GM23248 (cell line): ENCODE measurements at regions not wholly inside any gene's neighbourhood (a gene's known extent, or its start where the extent isn't known, plus 50 kb on each side); places are given as distances from the start of the nearest gene placed in this dataset.

Experiments used
- DNase-seq: peaks from one replicate; pipeline ENCODE4 v3.0.0-alpha.2; 2015
- H2AFZ ChIP-seq: fragments of 200-600 bp; sonication (generic); 2 replicates; pipeline ENCODE4 v1.6.1; 2016; ENCODE audit warnings: antibody characterized with exemption
- H3F3A ChIP-seq: fragments of 200-600 bp; sonication (generic); 2 replicates; pipeline ENCODE4 v1.6.1; 2016; ENCODE audit warnings: mild to moderate bottlenecking, antibody characterized with exemption, mixed run types; ENCODE audit not compliant: insufficient read depth
- H3K27ac ChIP-seq: fragments of 200-600 bp; sonication (generic); 2 replicates; pipeline ENCODE4 v1.5.1; 2016; ENCODE audit warnings: mild to moderate bottlenecking
- H3K27me3 ChIP-seq: fragments of 200-600 bp; sonication (generic); replicated peaks from 2 replicates; pipeline ENCODE4 v1.6.1; 2016; ENCODE audit warnings: mild to moderate bottlenecking; ENCODE audit not compliant: insufficient read depth
- H3K36me3 ChIP-seq: fragments of 200-600 bp; sonication (generic); 2 replicates; pipeline ENCODE4 v1.6.1; 2016; ENCODE audit warnings: low read depth, mild to moderate bottlenecking
- H3K4me1 ChIP-seq: fragments of 200-600 bp; sonication (generic); 2 replicates; pipeline ENCODE4 v1.6.1; 2016; ENCODE audit warnings: mild to moderate bottlenecking; ENCODE audit not compliant: insufficient read depth
- H3K4me2 ChIP-seq: fragments of 200-600 bp; sonication (generic); one replicate; pipeline ENCODE4 v1.6.1; 2016; ENCODE audit warnings: mild to moderate bottlenecking; ENCODE audit not compliant: unreplicated experiment
- H3K4me3 ChIP-seq: fragments of 200-600 bp; sonication (generic); 2 replicates; pipeline ENCODE4 v1.5.1; 2016; ENCODE audit warnings: mild to moderate bottlenecking
- H3K79me2 ChIP-seq: fragments of 200-600 bp; sonication (generic); 2 replicates; pipeline ENCODE4 v1.6.1; 2016; ENCODE audit warnings: mild to moderate bottlenecking; ENCODE audit not compliant: insufficient read depth
- H3K9ac ChIP-seq: fragments of 200-600 bp; sonication (generic); 2 replicates; pipeline ENCODE4 v1.6.1; 2016; ENCODE audit warnings: mild to moderate bottlenecking
- H3K9me2 ChIP-seq: fragments of 200-600 bp; sonication (generic); 2 replicates; pipeline ENCODE4 v1.6.1; 2016; ENCODE audit warnings: mixed run types, mild to moderate bottlenecking, moderate library complexity; ENCODE audit not compliant: insufficient read depth
- H3K9me3 ChIP-seq: fragments of 200-600 bp; sonication (generic); one replicate; pipeline ENCODE4 v1.6.1; 2017; ENCODE audit warnings: low read depth
- H4K20me1 ChIP-seq: fragments of 200-600 bp; sonication (generic); 2 replicates; pipeline ENCODE4 v1.6.0; 2016; ENCODE audit not compliant: insufficient read depth
- EZH2 ChIP-seq: fragments of 200-600 bp; sonication (generic); IDR thresholded peaks from 2 replicates; pipeline ENCODE4 v1.6.1; 2018; ENCODE audit warnings: antibody characterized with exemption, mild to moderate bottlenecking; ENCODE audit not compliant: insufficient read depth, poor library complexity, severe bottlenecking
- EZH2phosphoT487 ChIP-seq: fragments of 200-600 bp; sonication (generic); IDR thresholded peaks from 2 replicates; pipeline ENCODE4 v1.6.1; 2018; ENCODE audit warnings: antibody characterized with exemption, moderate library complexity, mild to moderate bottlenecking, low read depth; ENCODE audit not compliant: insufficient read depth
- WGBS, 2 experiments: methylation state at CpG; one replicate each; pipeline ENCODE4 v1.1.6; 2015 to 2017; ENCODE audit warnings: low lambda C conversion rate in 2 of 2, low coverage in 1 of 2; ENCODE audit errors: missing lambda C conversion rate in 2 of 2; 5-methylcytosine and 5-hydroxymethylcytosine counted together
- in situ Hi-C: fragments of 300-500 bp; cut with MboI; formaldehyde crosslinking; loops from 2 replicates; pipeline ENCODE4 v1.15.0; 2020

DNA sequence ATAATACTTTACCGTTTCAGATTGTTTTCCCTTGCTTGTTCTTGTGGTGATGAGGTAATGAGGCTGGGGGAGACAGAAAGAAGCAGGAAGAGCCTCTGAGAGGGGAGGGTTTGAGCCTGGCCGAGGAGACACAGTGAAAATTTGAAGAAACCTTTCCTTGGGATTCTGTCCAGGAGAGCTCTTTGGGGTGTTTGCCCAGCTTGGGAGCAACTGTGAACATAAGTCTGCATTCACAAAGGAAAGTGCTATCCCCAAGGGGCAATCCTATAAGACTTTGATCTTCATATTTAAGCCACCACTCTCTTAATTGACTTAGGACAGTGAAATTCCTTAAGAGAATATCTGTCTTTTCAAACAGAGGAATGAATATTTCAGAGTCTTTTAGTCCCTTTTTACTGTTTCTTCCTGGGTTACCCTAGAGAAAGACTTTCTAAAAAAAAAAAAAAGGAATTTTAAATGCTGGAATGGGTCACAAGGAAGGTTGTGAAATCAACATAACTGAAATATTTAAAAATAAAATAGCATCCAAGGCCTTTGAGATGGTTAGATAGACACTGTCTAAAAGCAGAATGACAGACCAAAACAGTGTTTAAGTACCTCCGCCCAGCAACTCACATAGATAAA is 52.5 kb upstream of the STAM2 start:
- peaks cover 19% of the 10 kb centered on the region for H3K4me1 ChIP-seq
- no peak for TF ChIP-seq EZH2phosphoT487
- no peak for TF ChIP-seq EZH2
- H3F3A ChIP-seq: peaks cover 9% of the 10 kb centered on the region; the same call in 1 of the 2 replicates
- H3K4me2 ChIP-seq: peak overlapping the region; percentile 45
- peak overlapping the region; percentile 79 for H2AFZ ChIP-seq
- WGBS, 2 experiments: 37 to 38% methylated on average over 3 of the region's 3 CpGs
- no peaks in the 10 kb centered on the region for H3K79me2 ChIP-seq
- H3K27ac ChIP-seq: peak overlapping the region; percentile 49
- H3K4me3 ChIP-seq: peak overlapping the region; percentile 21; the same call in 1 of the 2 replicates
- no peaks in the 10 kb centered on the region for H3K27me3 ChIP-seq
- H3K9ac ChIP-seq: peak overlapping the region; percentile 24; the same call in 1 of the 2 replicates
- no peaks in the 10 kb centered on the region for H4K20me1 ChIP-seq
- H3K9me3 ChIP-seq: no peaks in the 10 kb centered on the region
- H3K36me3 ChIP-seq: no peaks in the 10 kb centered on the region
- DNase-seq: peak; percentile 48
- in situ Hi-C loops: no loop called here
- no peaks in the 10 kb centered on the region for H3K9me2 ChIP-seq

GRCh38 chr2:152231446-152231845 is 55.9 kb upstream of the STAM2 start:
- H3K4me1 ChIP-seq: peaks cover 13% of the 10 kb centered on the region
- H3K4me3 ChIP-seq: no peak overlapping the region
- in situ Hi-C loops: no loop called here
- H3K36me3 ChIP-seq: no peaks in the 10 kb centered on the region
- no peaks in the 10 kb centered on the region for H3K9me3 ChIP-seq
- H2AFZ ChIP-seq: no peak overlapping the region
- H3K9me2 ChIP-seq: peaks cover 3% of the 10 kb centered on the region; the same call in 1 of the 2 replicates
- DNase-seq: no peak
- no peak overlapping the region for H3K9ac ChIP-seq
- H3K27ac ChIP-seq: no peak overlapping the region
- H4K20me1 ChIP-seq: no peaks in the 10 kb centered on the region
- no peaks in the 10 kb centered on the region for H3K79me2 ChIP-seq
- no peaks in the 10 kb centered on the region for H3K27me3 ChIP-seq
- H3K4me2 ChIP-seq: no peak overlapping the region
- H3F3A ChIP-seq: peaks cover 9% of the 10 kb centered on the region; the same call in 1 of the 2 replicates
- TF ChIP-seq EZH2phosphoT487 (no peak), EZH2 (no peak)

GRCh38 chr2:152234277-152234676 is 58.7 kb upstream of the STAM2 start:
- in situ Hi-C loops: no loop called here
- no peaks in the 10 kb centered on the region for H3K4me1 ChIP-seq
- no peak overlapping the region for H3K9ac ChIP-seq
- no peaks in the 10 kb centered on the region for H3F3A ChIP-seq
- DNase-seq: no peak
- no peaks in the 10 kb centered on the region for H3K36me3 ChIP-seq
- TF ChIP-seq EZH2phosphoT487 (no peak), EZH2 (no peak)
- no peaks in the 10 kb centered on the region for H3K9me3 ChIP-seq
- no peaks in the 10 kb centered on the region for H4K20me1 ChIP-seq
- no peaks in the 10 kb centered on the region for H3K79me2 ChIP-seq
- no peaks in the 10 kb centered on the region for H3K27me3 ChIP-seq
- H2AFZ ChIP-seq: no peak overlapping the region
- H3K9me2 ChIP-seq: peaks cover 3% of the 10 kb centered on the region; the same call in 1 of the 2 replicates
- no peak overlapping the region for H3K27ac ChIP-seq
- no peak overlapping the region for H3K4me3 ChIP-seq
- H3K4me2 ChIP-seq: no peak overlapping the region

GRCh38 chr2:152236191-152236925 is 60.8 kb upstream of the STAM2 start:
- Histone ChIP-seq H3K36me3 (no peaks in the 10 kb centered on the region), H3K27me3 (no peaks in the 10 kb centered on the region), H3K9ac (no peak overlapping the region), H3K27ac (no peak overlapping the region), H3F3A (peaks cover 12% of the 10 kb centered on the region), H3K4me2 (no peak overlapping the region), H3K9me3 (no peaks in the 10 kb centered on the region), H3K79me2 (no peaks in the 10 kb centered on the region), H3K4me1 (peaks cover 5% of the 10 kb centered on the region; the same call in 1 of the 2 replicates), H3K9me2 (peaks cover 3% of the 10 kb centered on the region; the same call in 1 of the 2 replicates), H4K20me1 (no peaks in the 10 kb centered on the region), H2AFZ (no peak overlapping the region), H3K4me3 (no peak overlapping the region)
- no peak for DNase-seq
- TF ChIP-seq EZH2: no peak
- TF ChIP-seq EZH2phosphoT487: no peak
- in situ Hi-C loops: no loop called here
- 73 to 77% methylated on average over 4 of the region's 4 CpGs for WGBS, 2 experiments
